Testis (tissue), 2 donors: ENCODE measurements at regions not wholly inside any gene's neighbourhood (a gene's known extent, or its start where the extent isn't known, plus 50 kb on each side); places are given as distances from the start of the nearest gene placed in this dataset.
"Not testable (repeated sequence)": the region's sequence is repeated elsewhere in the genome, so short reads cannot be mapped to it uniquely, and the experiment has no call there.

Source experiments
- DNase-seq: peaks from one replicate; pipeline ENCODE4 v3.0.0-alpha.2; 2019
- H3K27ac ChIP-seq, 2 donors: fragments of 200-600 bp; sonication (generic); one replicate each; pipeline ENCODE4 v1.5.1; 2019
- H3K27me3 ChIP-seq: fragments of 200-600 bp; sonication (generic); one replicate; pipeline ENCODE4 v1.5.1; 2019
- H3K36me3 ChIP-seq: fragments of 200-600 bp; sonication (generic); one replicate; pipeline ENCODE4 v1.5.1; 2017; ENCODE audit warnings: low read depth; ENCODE audit errors: missing control alignments
- H3K4me1 ChIP-seq: fragments of 200-600 bp; sonication (generic); one replicate; pipeline ENCODE4 v1.5.1; 2019
- H3K4me3 ChIP-seq, 2 donors: fragments of 200-600 bp; sonication (generic); one replicate each; pipeline ENCODE4 v1.5.1; 2017 to 2019
- H3K9me3 ChIP-seq: fragments of 200-600 bp; sonication (generic); one replicate; pipeline ENCODE4 v1.5.1; 2017
- CTCF ChIP-seq, 3 experiments: fragments of 450-650 bp in 2 of 3; fragments of 200-600 bp in 1 of 3; sonication (generic) in 1 of 3; IDR thresholded peaks; one replicate each; pipeline ENCODE4 v1.5.1; 2016 to 2019; ENCODE audit warnings: antibody characterized with exemption in 3 of 3, mild to moderate bottlenecking in 2 of 3, moderate library complexity in 1 of 3
- POLR2A ChIP-seq: fragments of 450-650 bp; IDR thresholded peaks from one replicate; pipeline ENCODE4 v1.6.1; 2017; ENCODE audit warnings: antibody characterized with exemption, mild to moderate bottlenecking, moderate library complexity
- WGBS, 2 donors: methylation state at CpG; one replicate each; pipeline ENCODE4 v1.1.5; 2018; 5-methylcytosine and 5-hydroxymethylcytosine counted together
- intact Hi-C: fragments of 100-400 bp; cut with DNase I; formaldehyde crosslinking; loops from one replicate; pipeline ENCODE4 v1.15.1; 2023; ENCODE audit warnings: low total_unique reads

GRCh38 chr6:20341564-20341963, 60.1 kb upstream of the E2F3 start:
- Histone ChIP-seq H3K27me3 (no peaks in the 10 kb centered on the region), H3K27ac (no peak overlapping the region), H3K9me3 (no peaks in the 10 kb centered on the region), H3K4me3 (no peak overlapping the region), H3K4me1 (no peaks in the 10 kb centered on the region), H3K36me3 (no peaks in the 10 kb centered on the region)
- 96 to 100% methylated on average over 4 of the region's 4 CpGs for WGBS, 2 donors
- no peak for TF ChIP-seq CTCF (IDR thresholded peaks at IDR 0.05)
- TF ChIP-seq POLR2A = no peak
- intact Hi-C loops = no loop called here
- DNase-seq = no peak

- H3K36me3 ChIP-seq, H3K27ac ChIP-seq, intact Hi-C loops, H3K9me3 ChIP-seq, H3K4me3 ChIP-seq, DNase-seq, H3K27me3 ChIP-seq, H3K4me1 ChIP-seq: not testable (repeated sequence)
- WGBS, 2 donors = 82 to 97% methylated on average over 4 of the region's 4 CpGs
Measured at GRCh38 chr6:20346948-20347347, 54.7 kb upstream of the E2F3 start.

- H3K9me3 ChIP-seq = no peaks in the 10 kb centered on the region
- H3K4me3 ChIP-seq = no peak overlapping the region
- no peak overlapping the region for H3K27ac ChIP-seq
- 93 to 94% methylated on average over 3 of the region's 3 CpGs for WGBS, 2 donors
- H3K4me1 ChIP-seq = no peaks in the 10 kb centered on the region
- no peaks in the 10 kb centered on the region for H3K36me3 ChIP-seq
- DNase-seq = no peak
- no peaks in the 10 kb centered on the region for H3K27me3 ChIP-seq
- intact Hi-C loops = no loop called here
- no peak for TF ChIP-seq POLR2A
- TF ChIP-seq CTCF (IDR thresholded peaks at IDR 0.05) = no peak
Measured at GRCh38 chr6:20348041-20348440, 53.6 kb upstream of the E2F3 start.

- TF ChIP-seq POLR2A (no peak), CTCF (IDR thresholded peaks at IDR 0.05) (no peak)
- Histone ChIP-seq H3K27ac (no peak overlapping the region), H3K4me1 (no peaks in the 10 kb centered on the region), H3K36me3 (no peaks in the 10 kb centered on the region), H3K4me3 (no peak overlapping the region), H3K9me3 (no peaks in the 10 kb centered on the region), H3K27me3 (no peaks in the 10 kb centered on the region)
- DNase-seq = no peak
- 49 to 55% methylated on average over 4 of the region's 4 CpGs for WGBS, 2 donors
- intact Hi-C loops = no loop called here
Measured at GRCh38 chr6:20349225-20349624, 52.5 kb upstream of the E2F3 start.

- TF ChIP-seq CTCF (IDR thresholded peaks at IDR 0.05) = no peak
- TF ChIP-seq POLR2A = no peak
- 76 to 94% methylated on average over 2 of the region's 2 CpGs for WGBS, 2 donors
- Histone ChIP-seq H3K4me1 (no peaks in the 10 kb centered on the region), H3K36me3 (no peaks in the 10 kb centered on the region), H3K9me3 (no peaks in the 10 kb centered on the region), H3K27me3 (no peaks in the 10 kb centered on the region), H3K4me3 (no peak overlapping the region), H3K27ac (no peak overlapping the region)
- DNase-seq = no peak
- intact Hi-C loops = no loop called here
Measured at GRCh38 chr6:20350215-20350614, 51.5 kb upstream of the E2F3 start.
